Heart right ventricle (tissue), 16 donors: ENCODE measurements at regions not wholly inside any gene's neighbourhood (a gene's known extent, or its start where the extent isn't known, plus 50 kb on each side); places are given as distances from the start of the nearest gene placed in this dataset.

ENCODE experiments used
- ATAC-seq, 8 donors: fragments of 200-7000 bp; cut with Tn5 transposase; one replicate each; pipeline ENCODE4 v1.9.1; 2020; ENCODE audit warnings: mild to moderate bottlenecking in 8 of 8, moderate library complexity in 8 of 8, moderate number of reproducible peaks in 1 of 8
- DNase-seq, 2 donors: peaks; one replicate each; pipeline ENCODE4 v3.0.0-alpha.2; 2020
- H3K27ac ChIP-seq, 10 donors: fragments of 200-600 bp; sonication (generic) in 2 of 10; one replicate each; pipeline versions ENCODE4 v1.5.0 to v1.8.0; 2020 to 2022; ENCODE audit warnings: mild to moderate bottlenecking in 3 of 10
- H3K27me3 ChIP-seq, 7 donors: fragments of 200-600 bp; one replicate each; pipeline ENCODE4 v1.8.0; 2021 to 2022; ENCODE audit warnings: mild to moderate bottlenecking in 2 of 7
- H3K36me3 ChIP-seq, 9 donors: fragments of 200-600 bp; sonication (generic) in 1 of 9; one replicate each; pipeline versions ENCODE4 v1.5.0 to v1.8.0; 2020 to 2022; ENCODE audit warnings: mild to moderate bottlenecking in 2 of 9
- H3K4me1 ChIP-seq, 9 donors: fragments of 200-600 bp; sonication (generic) in 1 of 9; one replicate each; pipeline versions ENCODE4 v1.5.0 to v1.8.0; 2020 to 2022; ENCODE audit warnings: mild to moderate bottlenecking in 4 of 9
- H3K4me3 ChIP-seq, 10 donors: fragments of 200-600 bp; sonication (generic) in 2 of 10; one replicate each; pipeline versions ENCODE4 v1.5.0 to v1.8.0; 2020 to 2022; ENCODE audit warnings: mild to moderate bottlenecking in 7 of 10, moderate library complexity in 2 of 10
- H3K9me3 ChIP-seq, 11 donors: fragments of 200-600 bp in 10 of 11; sonication (generic) in 2 of 11; one replicate each; pipeline versions ENCODE4 v1.5.0 to v1.8.0; 2013 to 2022; ENCODE audit warnings: mild to moderate bottlenecking in 2 of 11, control low read depth in 1 of 11, moderate library complexity in 1 of 11
- WGBS, 2 donors: extraction: QIAGEN DNeasy Blood & Tissue Kit; methylation state at CpG; one replicate each; pipeline ENCODE4 v1.1.7; 2013; ENCODE audit warnings: inconsistent platforms in 1 of 2; 5-methylcytosine and 5-hydroxymethylcytosine counted together
- intact Hi-C, 10 donors: fragments of 100-400 bp; cut with DNase I; formaldehyde crosslinking; loops; one replicate each; pipeline versions ENCODE4 v1.11.1 to v1.14.2; 2022
- TF ChIP-seq, protein P1 (sequence below), 9 donors: fragments of 200-600 bp; sonication (generic) in 2 of 9; IDR thresholded peaks; one replicate each; pipeline versions ENCODE4 v1.5.0 to v1.8.0; 2021 to 2022; ENCODE audit warnings: antibody characterized with exemption in 9 of 9, mild to moderate bottlenecking in 5 of 9, moderate library complexity in 1 of 9
- donor health status: Arrhythmogenic right ventricular cardiomyopathy.
- donor health status: ischemic (EF 13 %, LVEDD 7.1; RV severe dilation, severe dysfunction).
- donor health status: healthy with polysubstance abuse.
- donor health status: DM: no; HTN: yes; CAD: no.
- donor health status: DM: no; HTN: no; CAD: no.
- donor health status: ischemic (EF 25% LVEDD 6.9; RV normal size, moderate dysfunction).
- donor health status: ischemic (EF 25% LVEDD 5.7; RV mildly dilated, moderate dysfunction).
- donor health status: healthy.
- donor health status: DM: yes; HTN: yes; CAD: no.
- donor health status: Ischemic cardiomyopathy.
- donor health status: ischemic (EF 35%, LVEDD 5.7; RV mildly dilated, moderate dysfunction).
- donor health status: nonischemic (EF 11% LVEDD 7.7; RV severe dilation, severe dysfunction).
- donor health status: DM: yes; HTN: yes; CAD: no.
- donor health status: PGD.
- donor health status: ischemic (EF 29% LVEDD 5.4; RV normal size, mild dysfunction).
- donor health status: nonischemic (EF 23%, LVEDD 6.1; RV moderate dilation, normal function).

DNA sequence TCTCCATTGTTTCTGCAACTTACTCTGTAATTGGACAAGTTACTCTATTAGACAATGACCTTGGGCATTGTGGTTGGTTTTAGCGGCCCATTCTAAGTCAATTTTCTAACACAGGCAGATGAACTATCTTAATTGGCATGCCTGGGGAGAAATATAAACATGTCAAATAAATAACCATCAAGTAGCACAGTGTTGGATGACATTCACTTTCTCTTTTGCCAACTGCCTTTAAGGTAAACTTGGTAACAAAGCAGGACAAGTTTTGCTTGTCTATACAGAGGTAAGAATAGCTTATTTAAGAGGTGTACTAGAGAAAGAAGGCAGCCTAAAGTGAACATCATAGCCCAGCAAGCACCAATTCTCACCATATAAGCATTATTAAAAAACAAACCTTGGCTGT lies 599.6 kb downstream of the GBE1 start:
- intact Hi-C loops: no loop called here

GRCh38 chr3:81161100-81161499 lies 600.3 kb downstream of the GBE1 start:
- intact Hi-C loops: no loop called here
- WGBS, 2 donors: 45 to 56% methylated on average over 4 of the region's 4 CpGs
- Histone ChIP-seq H3K4me3 (no peak overlapping the region), H3K9me3 (peaks cover 0 to 20% (median 0%) of the 10 kb centered on the region in 11 donors), H3K27ac (no peak overlapping the region), H3K4me1 (no peaks in the 10 kb centered on the region), H3K27me3 (no peaks in the 10 kb centered on the region), H3K36me3 (no peaks in the 10 kb centered on the region)
- TF ChIP-seq, protein P1, sequence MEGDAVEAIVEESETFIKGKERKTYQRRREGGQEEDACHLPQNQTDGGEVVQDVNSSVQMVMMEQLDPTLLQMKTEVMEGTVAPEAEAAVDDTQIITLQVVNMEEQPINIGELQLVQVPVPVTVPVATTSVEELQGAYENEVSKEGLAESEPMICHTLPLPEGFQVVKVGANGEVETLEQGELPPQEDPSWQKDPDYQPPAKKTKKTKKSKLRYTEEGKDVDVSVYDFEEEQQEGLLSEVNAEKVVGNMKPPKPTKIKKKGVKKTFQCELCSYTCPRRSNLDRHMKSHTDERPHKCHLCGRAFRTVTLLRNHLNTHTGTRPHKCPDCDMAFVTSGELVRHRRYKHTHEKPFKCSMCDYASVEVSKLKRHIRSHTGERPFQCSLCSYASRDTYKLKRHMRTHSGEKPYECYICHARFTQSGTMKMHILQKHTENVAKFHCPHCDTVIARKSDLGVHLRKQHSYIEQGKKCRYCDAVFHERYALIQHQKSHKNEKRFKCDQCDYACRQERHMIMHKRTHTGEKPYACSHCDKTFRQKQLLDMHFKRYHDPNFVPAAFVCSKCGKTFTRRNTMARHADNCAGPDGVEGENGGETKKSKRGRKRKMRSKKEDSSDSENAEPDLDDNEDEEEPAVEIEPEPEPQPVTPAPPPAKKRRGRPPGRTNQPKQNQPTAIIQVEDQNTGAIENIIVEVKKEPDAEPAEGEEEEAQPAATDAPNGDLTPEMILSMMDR (IDR thresholded peaks at IDR 0.05): no peak
- ATAC-seq (no peak), DNase-seq (no peak)

More for the DNA sequence above, 599.6 kb downstream of the GBE1 start:
- H3K36me3 ChIP-seq: no peaks in the 10 kb centered on the region
- 78 to 81% methylated on average over 1 of the region's 1 CpG for WGBS, 2 donors
- H3K9me3 ChIP-seq: peaks cover 0 to 12% (median 0%) of the 10 kb centered on the region in 11 donors
- no peaks in the 10 kb centered on the region for H3K4me1 ChIP-seq
- TF ChIP-seq, protein P1 (IDR thresholded peaks at IDR 0.05): no peak
- no peak for DNase-seq
- no peak for ATAC-seq
- no peaks in the 10 kb centered on the region for H3K27me3 ChIP-seq
- no peak overlapping the region for H3K4me3 ChIP-seq
- no peak overlapping the region for H3K27ac ChIP-seq

- H3K27ac ChIP-seq: no peak overlapping the region
- 69 to 84% methylated on average over 7 of the region's 7 CpGs for WGBS, 2 donors
- peaks cover 0 to 24% (median 0%) of the 10 kb centered on the region in 11 donors for H3K9me3 ChIP-seq
- H3K36me3 ChIP-seq: no peaks in the 10 kb centered on the region
- H3K27me3 ChIP-seq: no peaks in the 10 kb centered on the region
- TF ChIP-seq, protein P1 (IDR thresholded peaks at IDR 0.05): no peak
- H3K4me3 ChIP-seq: no peak overlapping the region
- DNase-seq: no peak
- no peak for ATAC-seq
- intact Hi-C loops: no loop called here
- no peaks in the 10 kb centered on the region for H3K4me1 ChIP-seq
Measured at GRCh38 chr3:81154611-81155143, 606.8 kb downstream of the GBE1 start.

DNA sequence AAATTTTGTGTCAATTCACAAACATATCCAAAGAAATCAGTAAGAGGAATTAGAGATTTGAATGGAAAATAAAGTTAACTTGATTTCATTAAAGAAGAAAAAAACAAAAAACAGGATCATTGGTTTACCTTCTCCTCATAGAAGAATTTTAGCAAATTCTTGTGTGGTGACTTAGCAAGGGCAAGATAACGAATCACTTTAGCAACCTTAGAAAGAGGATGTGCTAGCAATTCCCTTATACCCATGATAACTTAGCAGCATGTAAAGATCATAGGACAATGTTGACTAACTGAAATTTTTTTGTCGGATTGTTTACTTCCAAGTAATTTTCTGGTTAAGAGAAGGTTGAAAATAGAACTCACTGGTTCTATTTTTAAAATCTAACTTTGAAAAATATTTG lies 609.3 kb downstream of the GBE1 start:
- Histone ChIP-seq H3K27ac (no peak overlapping the region), H3K4me3 (no peak overlapping the region), H3K4me1 (no peaks in the 10 kb centered on the region), H3K36me3 (no peaks in the 10 kb centered on the region), H3K9me3 (peaks cover 0 to 15% (median 0%) of the 10 kb centered on the region in 11 donors), H3K27me3 (no peaks in the 10 kb centered on the region)
- TF ChIP-seq, protein P1 (IDR thresholded peaks at IDR 0.05): no peak
- no peak for DNase-seq
- 65 to 74% methylated on average over 2 of the region's 2 CpGs for WGBS, 2 donors
- intact Hi-C loops: no loop called here
- ATAC-seq: no peak
